HCT116 (cell line): ENCODE measurements at regions not wholly inside any gene's neighbourhood (a gene's known extent, or its start where the extent isn't known, plus 50 kb on each side); places are given as distances from the start of the nearest gene placed in this dataset.
"Not testable (repeated sequence)": the region's sequence is repeated elsewhere in the genome, so short reads cannot be mapped to it uniquely, and the experiment has no call there.

Source experiments
- CTCF ChIP-seq, 3 experiments: fragments of 200-600 bp in 1 of 3; sonication (generic) in 1 of 3; IDR thresholded peaks in 2 of 3; conservative IDR thresholded peaks in 1 of 3; 2 replicates each; pipeline ENCODE4 v1.5.1; 2012 to 2017; ENCODE audit warnings: low read depth in 2 of 3, low read length in 2 of 3, antibody characterized with exemption in 1 of 3, borderline replicate concordance in 1 of 3, control low read depth in 1 of 3, mild to moderate bottlenecking in 1 of 3, mixed read lengths in 1 of 3, mixed run types in 1 of 3, moderate library complexity in 1 of 3; ENCODE audit not compliant: insufficient read depth in 1 of 3
- EZH2 ChIP-seq: fragments of 200-600 bp; sonication (generic); IDR thresholded peaks from 2 replicates; pipeline ENCODE4 v1.6.1; 2017; ENCODE audit warnings: antibody characterized with exemption, mixed run types
- EZH2phosphoT487 ChIP-seq: fragments of 200-600 bp; IDR thresholded peaks from 2 replicates; pipeline ENCODE4 v1.6.1; 2018; ENCODE audit warnings: antibody characterized with exemption, borderline replicate concordance
- POLR2AphosphoS5 ChIP-seq: IDR thresholded peaks from 2 replicates; pipeline ENCODE4 v1.6.1; 2011; ENCODE audit warnings: mild to moderate bottlenecking, low read depth, low read length, moderate library complexity
- SP1 ChIP-seq: IDR thresholded peaks from 2 replicates; pipeline ENCODE4 v1.6.1; 2012; ENCODE audit warnings: low read depth

GRCh38 chr22:22734395-22735272 lies 90.2 kb downstream of the GGTLC2 start:
- not testable (repeated sequence) for TF ChIP-seq EZH2phosphoT487; CTCF (IDR thresholded peaks at IDR 0.05 in 2 of 3, conservative IDR thresholded peaks at IDR 0.05 in 1 of 3; ENCODE audit: borderline replicate concordance in 1 of 3, insufficient read depth in 1 of 3, low read depth in 2 of 3, low read length in 2 of 3); EZH2; SP1; POLR2AphosphoS5
